VCaP (cell line): ENCODE measurements at regions not wholly inside any gene's neighbourhood (a gene's known extent, or its start where the extent isn't known, plus 50 kb on each side); places are given as distances from the start of the nearest gene placed in this dataset.
"Not testable (repeated sequence)": the region's sequence is repeated elsewhere in the genome, so short reads cannot be mapped to it uniquely, and the experiment has no call there.

Experiments used
- H3K27ac ChIP-seq: fragments of 450-650 bp; 2 replicates; pipeline ENCODE4 v1.5.1; 2017
- TF ChIP-seq, protein P1 (sequence below): fragments of 450-650 bp; conservative IDR thresholded peaks from 2 replicates; pipeline ENCODE4 v1.5.1; 2017; ENCODE audit warnings: mild to moderate bottlenecking, moderate library complexity

DNA sequence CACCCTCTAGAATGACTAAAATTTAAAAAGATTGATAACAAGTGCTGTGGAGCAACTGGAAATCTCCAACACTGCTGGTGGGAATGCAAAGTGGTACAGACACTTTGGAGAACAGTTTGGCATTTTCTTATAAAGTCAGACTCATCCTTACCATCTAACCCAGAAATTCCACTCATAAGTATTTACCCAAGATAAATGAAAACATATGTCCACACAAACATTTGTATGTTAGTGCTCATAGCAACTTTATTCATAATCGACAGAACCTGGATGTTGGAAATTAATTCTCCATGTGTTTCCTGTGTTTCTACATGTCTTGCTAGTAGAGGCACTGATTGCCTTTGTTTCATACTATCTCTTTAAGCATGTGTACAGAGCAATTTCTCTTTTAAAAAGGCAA lies 282.4 kb downstream of the AHR start:
- TF ChIP-seq, protein P1, sequence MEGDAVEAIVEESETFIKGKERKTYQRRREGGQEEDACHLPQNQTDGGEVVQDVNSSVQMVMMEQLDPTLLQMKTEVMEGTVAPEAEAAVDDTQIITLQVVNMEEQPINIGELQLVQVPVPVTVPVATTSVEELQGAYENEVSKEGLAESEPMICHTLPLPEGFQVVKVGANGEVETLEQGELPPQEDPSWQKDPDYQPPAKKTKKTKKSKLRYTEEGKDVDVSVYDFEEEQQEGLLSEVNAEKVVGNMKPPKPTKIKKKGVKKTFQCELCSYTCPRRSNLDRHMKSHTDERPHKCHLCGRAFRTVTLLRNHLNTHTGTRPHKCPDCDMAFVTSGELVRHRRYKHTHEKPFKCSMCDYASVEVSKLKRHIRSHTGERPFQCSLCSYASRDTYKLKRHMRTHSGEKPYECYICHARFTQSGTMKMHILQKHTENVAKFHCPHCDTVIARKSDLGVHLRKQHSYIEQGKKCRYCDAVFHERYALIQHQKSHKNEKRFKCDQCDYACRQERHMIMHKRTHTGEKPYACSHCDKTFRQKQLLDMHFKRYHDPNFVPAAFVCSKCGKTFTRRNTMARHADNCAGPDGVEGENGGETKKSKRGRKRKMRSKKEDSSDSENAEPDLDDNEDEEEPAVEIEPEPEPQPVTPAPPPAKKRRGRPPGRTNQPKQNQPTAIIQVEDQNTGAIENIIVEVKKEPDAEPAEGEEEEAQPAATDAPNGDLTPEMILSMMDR: no peak
- H3K27ac ChIP-seq: no peak overlapping the region

DNA sequence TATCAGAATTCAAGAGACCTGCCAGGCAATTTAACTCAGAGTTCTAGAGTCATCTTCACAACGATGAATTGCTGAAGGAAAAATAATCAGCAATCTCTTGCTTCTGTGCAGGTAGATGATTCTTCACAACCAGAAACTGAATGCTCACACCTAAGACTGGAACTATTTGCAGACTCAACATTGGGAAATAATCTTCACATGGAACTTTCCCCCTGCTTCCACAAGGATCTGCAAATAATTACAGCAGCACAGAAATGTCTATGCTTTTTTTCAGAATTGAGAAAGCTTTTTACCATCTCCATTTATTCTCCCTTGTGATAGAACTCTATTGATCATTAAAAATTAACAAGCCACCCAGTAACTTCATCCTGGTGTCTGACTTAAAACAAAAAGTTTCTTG lies 282.8 kb downstream of the AHR start:
- TF ChIP-seq, protein P1: no peak
- H3K27ac ChIP-seq: no peak overlapping the region

- not testable (repeated sequence) for H3K27ac ChIP-seq
These were observed 284.2 kb downstream of the AHR start for GRCh38 chr7:17582696-17583095.

DNA sequence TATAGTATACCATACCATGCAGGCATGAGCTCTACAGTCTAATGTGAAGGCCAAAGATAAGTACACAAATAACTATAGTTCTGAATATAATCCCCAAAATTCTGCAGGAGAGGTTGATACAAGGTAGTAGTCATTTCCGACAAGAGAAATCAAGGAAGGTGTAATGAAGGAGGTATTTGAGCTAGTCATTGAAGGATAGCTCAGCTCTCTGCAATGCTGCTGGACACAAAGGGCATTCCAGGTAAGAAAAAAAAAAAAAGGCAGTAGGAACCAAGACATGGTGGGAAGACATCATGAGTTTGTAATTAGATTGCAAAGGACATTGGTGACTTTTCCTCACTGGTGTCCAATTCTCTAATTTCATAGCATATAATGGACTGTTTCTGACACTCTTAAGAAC lies 285.3 kb downstream of the AHR start:
- TF ChIP-seq, protein P1: no peak
- H3K27ac ChIP-seq: no peak overlapping the region

GRCh38 chr7:17584822-17585221 lies 286.4 kb downstream of the AHR start:
- no peak overlapping the region for H3K27ac ChIP-seq
- TF ChIP-seq, protein P1: no peak

- no peak overlapping the region for H3K27ac ChIP-seq
- TF ChIP-seq, protein P1: no peak
These were observed 288.3 kb downstream of the AHR start for GRCh38 chr7:17586711-17587110.

- H3K27ac ChIP-seq: no peak overlapping the region
- TF ChIP-seq, protein P1: no peak
These were observed 290.3 kb downstream of the AHR start for GRCh38 chr7:17588730-17589129.

- TF ChIP-seq, protein P1: no peak
- H3K27ac ChIP-seq: no peak overlapping the region
These were observed 291.2 kb downstream of the AHR start for GRCh38 chr7:17589671-17590070.
